ENCODE measurements at regions not wholly inside any gene's neighbourhood (a gene's known extent, or its start where the extent isn't known, plus 50 kb on each side); places are given as distances from the start of the nearest gene placed in this dataset.

- TF ChIP-seq CTCF (IDR thresholded peaks at IDR 0.05) (no peak), POLR2A (IDR thresholded peaks at IDR 0.05) (no peak)
Measured at GRCh38 chr14:28823245-28823644, 56.7 kb downstream of the FOXG1 start.
